ENCODE measurements at regions not wholly inside any gene's neighbourhood (a gene's known extent, or its start where the extent isn't known, plus 50 kb on each side); places are given as distances from the start of the nearest gene placed in this dataset.

DNA sequence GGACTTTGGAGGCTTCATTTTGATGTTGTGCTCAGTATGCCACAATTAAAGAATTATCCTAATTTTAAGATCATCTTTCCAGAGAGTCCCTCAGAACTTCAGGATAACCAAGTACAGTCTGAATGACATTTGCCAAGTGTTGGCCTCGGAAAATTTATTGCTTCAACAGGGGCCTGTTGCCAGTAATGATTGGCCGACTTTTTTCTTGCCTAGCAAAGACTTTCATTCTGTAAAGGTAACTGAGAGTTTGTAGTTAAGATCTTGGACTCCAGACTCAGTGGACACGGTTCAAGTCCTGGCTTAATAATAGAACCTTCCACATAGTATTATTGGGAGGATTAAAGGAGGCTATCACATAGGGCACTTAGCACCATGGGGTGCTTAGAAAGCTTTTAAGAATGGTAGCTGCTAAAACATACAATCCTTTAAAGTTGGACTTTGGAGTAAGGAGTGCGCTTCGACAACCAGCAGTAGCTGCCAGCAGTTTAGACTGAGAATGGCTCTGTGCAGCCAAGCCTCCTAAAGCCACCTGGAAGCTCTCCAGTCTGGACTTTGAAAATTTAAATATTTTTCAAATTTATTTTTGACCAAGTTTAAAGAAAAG, 90.0 kb downstream of the PLCE1 start:
- POLR2A ChIA-PET (ENCODE audit: low non-redundant PET) = no interaction called here

DNA sequence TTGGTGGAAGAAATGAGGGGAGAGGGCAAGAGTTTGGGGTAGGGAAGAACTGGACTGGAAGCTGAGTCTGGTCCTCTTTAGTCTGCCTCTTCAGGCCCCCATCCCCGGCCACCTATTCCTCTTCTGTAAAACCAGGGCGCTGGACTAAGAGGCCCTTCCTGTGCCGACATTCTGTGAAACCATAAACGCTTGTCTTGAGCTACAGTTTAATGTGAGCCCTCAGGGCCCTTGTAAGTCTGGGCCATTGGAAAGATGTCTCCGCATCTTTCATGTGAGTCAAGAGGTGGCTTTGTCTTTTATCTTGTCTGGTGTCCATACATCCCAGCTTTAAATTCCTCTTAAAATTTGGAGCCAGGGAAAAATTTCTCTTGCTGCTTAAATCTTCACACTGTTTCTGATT, 90.6 kb downstream of the PLCE1 start:
- CTCF ChIA-PET = no interaction called here
- no peak for DNase-seq (ENCODE audit: low spot score)
- no TSS peak for BruUV-seq (replicated peaks)

More for the DNA sequence above, 90.0 kb downstream of the PLCE1 start:
- Histone ChIP-seq H3K27ac (ENCODE audit: low read depth, low read length, poor library complexity, severe bottlenecking) (no peak overlapping the region), H3K36me3 (ENCODE audit: insufficient read depth, low read length, poor library complexity, severe bottlenecking) (no peaks in the 10 kb centered on the region), H3K27me3 (replicated peaks; ENCODE audit: insufficient read depth, low read depth, low read length, poor library complexity) (no peaks in the 10 kb centered on the region), H3K9me3 (ENCODE audit: low read depth, low read length, poor library complexity, severe bottlenecking) (no peaks in the 10 kb centered on the region), H3K4me3 (ENCODE audit: low read depth, low read length, poor library complexity, severe bottlenecking) (no peak overlapping the region), H3K4me1 (ENCODE audit: insufficient read depth, low read length, poor library complexity, severe bottlenecking) (no peaks in the 10 kb centered on the region)
- BruUV-seq (replicated peaks) = no TSS peak
- no peak for DNase-seq (ENCODE audit: low spot score)
- TF ChIP-seq EZH2 (IDR thresholded peaks at IDR 0.05; ENCODE audit: borderline replicate concordance, low read depth, low read length, poor library complexity, severe bottlenecking) = no peak
- TF ChIP-seq, protein P1, sequence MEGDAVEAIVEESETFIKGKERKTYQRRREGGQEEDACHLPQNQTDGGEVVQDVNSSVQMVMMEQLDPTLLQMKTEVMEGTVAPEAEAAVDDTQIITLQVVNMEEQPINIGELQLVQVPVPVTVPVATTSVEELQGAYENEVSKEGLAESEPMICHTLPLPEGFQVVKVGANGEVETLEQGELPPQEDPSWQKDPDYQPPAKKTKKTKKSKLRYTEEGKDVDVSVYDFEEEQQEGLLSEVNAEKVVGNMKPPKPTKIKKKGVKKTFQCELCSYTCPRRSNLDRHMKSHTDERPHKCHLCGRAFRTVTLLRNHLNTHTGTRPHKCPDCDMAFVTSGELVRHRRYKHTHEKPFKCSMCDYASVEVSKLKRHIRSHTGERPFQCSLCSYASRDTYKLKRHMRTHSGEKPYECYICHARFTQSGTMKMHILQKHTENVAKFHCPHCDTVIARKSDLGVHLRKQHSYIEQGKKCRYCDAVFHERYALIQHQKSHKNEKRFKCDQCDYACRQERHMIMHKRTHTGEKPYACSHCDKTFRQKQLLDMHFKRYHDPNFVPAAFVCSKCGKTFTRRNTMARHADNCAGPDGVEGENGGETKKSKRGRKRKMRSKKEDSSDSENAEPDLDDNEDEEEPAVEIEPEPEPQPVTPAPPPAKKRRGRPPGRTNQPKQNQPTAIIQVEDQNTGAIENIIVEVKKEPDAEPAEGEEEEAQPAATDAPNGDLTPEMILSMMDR (conservative IDR thresholded peaks at IDR 0.05; ENCODE audit: low read depth, low read length) = no peak
- CTCF ChIA-PET = no interaction called here
- intact Hi-C loops (cut with micrococcal nuclease; ENCODE audit: unreplicated experiment) = no loop called here

DNA sequence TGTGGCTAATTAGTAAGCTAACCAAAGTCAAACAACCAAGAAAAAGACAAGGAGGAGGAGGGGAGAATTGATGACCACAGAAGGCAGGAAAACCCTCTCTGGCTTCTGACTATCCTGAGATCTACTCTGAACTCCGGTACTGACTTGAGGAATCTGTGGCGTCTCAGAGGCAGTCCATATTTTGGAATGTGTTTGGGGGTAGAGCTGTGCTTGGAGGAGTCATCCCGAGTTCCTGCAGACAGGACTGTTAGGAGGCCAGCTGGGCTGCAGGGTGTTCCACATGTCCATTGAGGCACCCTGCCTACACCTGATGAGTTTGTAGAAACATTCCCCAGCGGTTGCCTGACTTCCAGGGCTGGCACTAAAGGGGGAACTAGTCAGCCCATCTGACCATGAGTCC, 91.6 kb downstream of the PLCE1 start:
- no TSS peak for BruUV-seq (replicated peaks)
- DNase-seq (ENCODE audit: low spot score) = no peak
- no peaks in the 10 kb centered on the region for H3K4me1 ChIP-seq (ENCODE audit: insufficient read depth, low read length, poor library complexity, severe bottlenecking)

More for the DNA sequence above, 90.6 kb downstream of the PLCE1 start:
- H3K27me3 ChIP-seq (replicated peaks; ENCODE audit: insufficient read depth, low read depth, low read length, poor library complexity) = no peaks in the 10 kb centered on the region
- H3K9me3 ChIP-seq (ENCODE audit: low read depth, low read length, poor library complexity, severe bottlenecking) = no peaks in the 10 kb centered on the region
- TF ChIP-seq EZH2 (IDR thresholded peaks at IDR 0.05; ENCODE audit: borderline replicate concordance, low read depth, low read length, poor library complexity, severe bottlenecking) = no peak
- TF ChIP-seq, protein P1 (conservative IDR thresholded peaks at IDR 0.05; ENCODE audit: low read depth, low read length) = no peak
- intact Hi-C loops (cut with micrococcal nuclease; ENCODE audit: unreplicated experiment) = no loop called here
- POLR2A ChIA-PET (ENCODE audit: low non-redundant PET) = no interaction called here
- H3K27ac ChIP-seq (ENCODE audit: low read depth, low read length, poor library complexity, severe bottlenecking) = no peak overlapping the region
- H3K4me3 ChIP-seq (ENCODE audit: low read depth, low read length, poor library complexity, severe bottlenecking) = no peak overlapping the region
- no peaks in the 10 kb centered on the region for H3K36me3 ChIP-seq (ENCODE audit: insufficient read depth, low read length, poor library complexity, severe bottlenecking)
- no peaks in the 10 kb centered on the region for H3K4me1 ChIP-seq (ENCODE audit: insufficient read depth, low read length, poor library complexity, severe bottlenecking)

More for the DNA sequence above, 91.6 kb downstream of the PLCE1 start:
- ChIA-PET CTCF (no interaction called here), POLR2A (ENCODE audit: low non-redundant PET) (no interaction called here)
- intact Hi-C loops (cut with micrococcal nuclease; ENCODE audit: unreplicated experiment) = no loop called here
- no peaks in the 10 kb centered on the region for H3K36me3 ChIP-seq (ENCODE audit: insufficient read depth, low read length, poor library complexity, severe bottlenecking)
- no peak overlapping the region for H3K4me3 ChIP-seq (ENCODE audit: low read depth, low read length, poor library complexity, severe bottlenecking)
- H3K9me3 ChIP-seq (ENCODE audit: low read depth, low read length, poor library complexity, severe bottlenecking) = no peaks in the 10 kb centered on the region
- H3K27ac ChIP-seq (ENCODE audit: low read depth, low read length, poor library complexity, severe bottlenecking) = no peak overlapping the region
- no peaks in the 10 kb centered on the region for H3K27me3 ChIP-seq (replicated peaks; ENCODE audit: insufficient read depth, low read depth, low read length, poor library complexity)
- TF ChIP-seq, protein P1 (conservative IDR thresholded peaks at IDR 0.05; ENCODE audit: low read depth, low read length) = no peak
- TF ChIP-seq EZH2 (IDR thresholded peaks at IDR 0.05; ENCODE audit: borderline replicate concordance, low read depth, low read length, poor library complexity, severe bottlenecking) = no peak
